ENCODE measurements at regions not wholly inside any gene's neighbourhood (a gene's known extent, or its start where the extent isn't known, plus 50 kb on each side); places are given as distances from the start of the nearest gene placed in this dataset.

- DNase-seq (ENCODE audit: insufficient read length, low spot score) (no peak), FAIRE-seq (no peak)
- no peak for TF ChIP-seq POLR2A (IDR thresholded peaks at IDR 0.05; ENCODE audit: low read depth, low read length)
Observed at GRCh38 chr22:26905640-26906039, 248.3 kb downstream of the MIAT start.

DNA sequence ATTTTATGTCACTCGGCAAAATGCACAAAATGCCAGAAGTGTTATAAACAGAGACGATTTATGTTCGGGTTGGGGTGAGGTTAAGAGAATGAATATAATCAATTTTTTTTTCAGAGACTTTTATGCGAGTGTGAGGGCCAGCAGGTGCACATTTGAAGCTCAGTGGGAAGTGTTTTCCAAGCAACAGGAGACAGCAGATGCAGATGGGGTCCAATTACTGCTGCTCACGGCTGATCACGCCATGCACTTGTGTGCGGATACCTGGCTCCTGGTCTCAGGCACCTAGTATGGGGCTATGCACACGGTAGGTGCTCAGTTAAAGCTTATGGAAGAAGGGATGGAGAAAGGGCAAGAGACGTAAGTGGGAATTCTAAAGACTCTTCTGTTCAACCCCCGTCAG is 249.1 kb downstream of the MIAT start:
- no peak for FAIRE-seq
- DNase-seq (ENCODE audit: insufficient read length, low spot score): no peak
- no peak for TF ChIP-seq POLR2A (IDR thresholded peaks at IDR 0.05; ENCODE audit: low read depth, low read length)

- DNase-seq (ENCODE audit: insufficient read length, low spot score) (no peak), FAIRE-seq (no peak)
- no peak for TF ChIP-seq POLR2A (IDR thresholded peaks at IDR 0.05; ENCODE audit: low read depth, low read length)
Observed at GRCh38 chr22:26907366-26907765, 250.0 kb downstream of the MIAT start.

DNA sequence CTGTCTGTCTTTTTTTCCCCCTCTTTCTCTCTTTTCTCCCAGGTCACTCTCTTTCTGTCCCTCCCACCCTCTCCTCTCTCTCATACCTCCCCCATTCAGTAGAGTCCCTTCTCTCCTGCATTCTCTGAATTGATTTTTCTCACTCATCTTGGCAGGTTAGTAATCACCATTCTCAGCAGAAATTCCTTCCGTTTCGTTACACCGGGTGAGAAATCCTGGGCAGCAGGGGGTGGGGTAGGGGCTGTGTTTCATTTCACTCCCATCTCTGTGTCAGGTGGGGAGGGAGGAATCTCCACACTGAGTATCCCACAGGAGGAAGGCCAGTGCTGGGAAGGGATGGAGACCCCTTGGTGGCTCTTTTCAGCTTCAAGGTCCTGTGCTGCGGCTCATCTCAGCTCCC is 253.5 kb downstream of the MIAT start:
- no peak for FAIRE-seq
- no peak for DNase-seq (ENCODE audit: insufficient read length, low spot score)
- no peak for TF ChIP-seq POLR2A (IDR thresholded peaks at IDR 0.05; ENCODE audit: low read depth, low read length)

GRCh38 chr22:26912655-26913345 is 255.4 kb downstream of the MIAT start:
- TF ChIP-seq POLR2A (IDR thresholded peaks at IDR 0.05; ENCODE audit: low read depth, low read length): no peak
- no peak for DNase-seq (ENCODE audit: insufficient read length, low spot score)
- FAIRE-seq: no peak

GRCh38 chr22:26914519-26915185 is 257.3 kb downstream of the MIAT start:
- DNase-seq (ENCODE audit: insufficient read length, low spot score) (no peak), FAIRE-seq (no peak)
- TF ChIP-seq POLR2A (IDR thresholded peaks at IDR 0.05; ENCODE audit: low read depth, low read length): no peak

DNA sequence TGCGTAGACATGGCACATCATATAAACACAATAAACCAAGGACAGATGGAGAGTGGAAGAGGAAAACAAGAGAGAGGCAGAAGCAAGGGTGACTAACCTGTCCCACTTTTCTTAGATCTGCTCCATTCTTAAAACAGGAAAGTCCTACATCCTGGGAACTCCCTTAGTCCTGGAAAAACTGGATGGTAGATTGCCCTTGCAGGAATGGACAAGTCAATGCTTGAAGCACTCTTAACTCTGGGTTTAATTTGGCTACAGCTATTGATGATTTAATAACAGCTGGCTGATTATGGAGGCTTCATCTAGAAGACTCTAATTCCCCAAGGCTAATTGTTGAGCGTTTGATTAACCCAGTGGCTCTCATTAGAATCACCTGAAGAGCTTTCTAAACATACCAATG is 258.8 kb downstream of the MIAT start:
- no peak for DNase-seq (ENCODE audit: insufficient read length, low spot score)
- TF ChIP-seq POLR2A (IDR thresholded peaks at IDR 0.05; ENCODE audit: low read depth, low read length): no peak
- FAIRE-seq: no peak

DNA sequence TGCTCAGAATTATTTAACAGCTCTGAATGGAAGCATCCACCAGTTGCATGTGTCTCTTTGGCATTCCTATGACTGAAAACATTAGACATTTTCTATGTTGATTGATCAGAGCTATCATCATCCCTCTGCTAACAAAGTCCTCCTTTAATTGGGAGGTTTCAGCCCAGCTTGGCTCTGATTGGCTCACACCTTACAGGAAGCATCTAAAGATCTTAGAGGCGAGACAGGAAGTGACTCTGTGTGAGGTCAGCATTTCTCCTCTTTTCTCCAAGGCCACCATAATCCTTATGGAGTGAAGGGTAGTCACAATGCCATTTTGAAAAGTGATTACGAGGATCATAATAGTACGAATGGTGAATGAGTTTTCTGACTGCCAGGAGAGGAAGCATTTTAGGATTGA is 260.8 kb downstream of the MIAT start:
- no peak for FAIRE-seq
- DNase-seq (ENCODE audit: insufficient read length, low spot score): no peak
- TF ChIP-seq POLR2A (IDR thresholded peaks at IDR 0.05; ENCODE audit: low read depth, low read length): no peak

- FAIRE-seq (no peak), DNase-seq (ENCODE audit: insufficient read length, low spot score) (no peak)
- no peak for TF ChIP-seq POLR2A (IDR thresholded peaks at IDR 0.05; ENCODE audit: low read depth, low read length)
Observed at GRCh38 chr22:26921726-26922125, 264.3 kb downstream of the MIAT start.

GRCh38 chr22:26922806-26923205 is 265.4 kb downstream of the MIAT start:
- TF ChIP-seq POLR2A (IDR thresholded peaks at IDR 0.05; ENCODE audit: low read depth, low read length): no peak
- FAIRE-seq (no peak), DNase-seq (ENCODE audit: insufficient read length, low spot score) (no peak)

DNA sequence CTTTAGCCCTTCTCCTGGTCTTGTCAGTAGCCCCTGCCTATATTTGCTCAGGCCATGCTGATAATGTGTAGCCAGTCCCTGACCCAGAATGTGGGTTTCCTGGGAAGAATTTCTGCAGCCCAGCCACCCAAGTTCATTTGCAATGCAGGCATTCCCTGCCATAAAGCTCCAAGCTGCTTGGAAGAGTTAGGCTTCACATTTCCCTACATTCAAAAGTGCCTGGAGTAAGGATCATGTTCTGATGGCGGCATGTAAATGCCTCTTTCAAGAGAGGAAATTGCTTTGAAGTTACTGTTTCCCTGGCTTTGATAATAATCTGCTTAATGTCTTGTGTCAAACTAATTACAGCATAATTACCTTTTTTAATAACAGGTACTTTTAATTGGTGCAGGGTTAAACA is 266.1 kb downstream of the MIAT start:
- TF ChIP-seq POLR2A (IDR thresholded peaks at IDR 0.05; ENCODE audit: low read depth, low read length): no peak
- no peak for DNase-seq (ENCODE audit: insufficient read length, low spot score)
- no peak for FAIRE-seq

GRCh38 chr22:26927821-26928220 is 270.4 kb downstream of the MIAT start:
- DNase-seq (ENCODE audit: insufficient read length, low spot score) (no peak), FAIRE-seq (no peak)
- no peak for TF ChIP-seq POLR2A (IDR thresholded peaks at IDR 0.05; ENCODE audit: low read depth, low read length)

DNA sequence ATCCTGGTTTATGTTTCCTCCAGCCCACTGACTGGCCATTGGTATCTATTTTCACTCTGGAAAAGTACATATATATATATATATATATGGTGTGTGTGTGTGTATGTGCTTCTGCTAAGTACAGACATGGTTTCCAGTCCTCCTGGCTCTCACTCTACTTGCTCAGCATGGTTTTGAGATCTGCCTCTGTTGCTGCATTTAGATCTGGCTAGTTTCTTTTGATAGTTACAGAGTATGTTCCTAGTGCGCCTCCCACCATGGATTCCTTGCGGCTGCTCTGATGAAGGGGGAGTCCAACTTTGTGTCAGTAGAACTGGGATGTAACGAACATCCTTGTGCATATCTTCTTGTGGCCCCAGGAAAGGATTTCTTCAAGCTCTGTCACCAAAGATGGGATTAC is 274.1 kb downstream of the MIAT start:
- TF ChIP-seq POLR2A (IDR thresholded peaks at IDR 0.05; ENCODE audit: low read depth, low read length): no peak
- DNase-seq (ENCODE audit: insufficient read length, low spot score) (no peak), FAIRE-seq (no peak)

GRCh38 chr22:26933105-26933590 is 275.8 kb downstream of the MIAT start:
- FAIRE-seq (no peak), DNase-seq (ENCODE audit: insufficient read length, low spot score) (no peak)
- no peak for TF ChIP-seq POLR2A (IDR thresholded peaks at IDR 0.05; ENCODE audit: low read depth, low read length)

DNA sequence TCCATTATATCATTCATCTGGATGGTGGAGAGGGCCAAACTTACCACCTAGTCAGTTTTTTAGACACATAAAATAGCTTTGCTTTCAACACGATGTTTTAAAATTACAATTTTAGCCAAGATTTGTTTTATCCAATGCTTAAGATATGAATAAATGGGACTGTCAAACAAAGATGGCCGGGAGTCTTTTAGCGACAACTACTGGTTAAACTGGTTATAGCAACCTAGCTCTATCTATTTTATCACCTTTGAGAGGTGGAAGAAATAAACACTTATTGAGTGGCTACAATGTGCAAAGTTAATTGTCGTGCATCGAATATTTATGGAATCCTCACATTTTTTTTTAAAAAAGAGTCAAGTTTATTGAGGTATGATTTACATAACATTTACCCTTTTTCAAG is 279.8 kb downstream of the MIAT start:
- TF ChIP-seq POLR2A (IDR thresholded peaks at IDR 0.05; ENCODE audit: low read depth, low read length): no peak
- FAIRE-seq (no peak), DNase-seq (ENCODE audit: insufficient read length, low spot score) (no peak)
